ENCODE measurements at regions not wholly inside any gene's neighbourhood (a gene's known extent, or its start where the extent isn't known, plus 50 kb on each side); places are given as distances from the start of the nearest gene placed in this dataset.

- BruUV-seq (replicated peaks) = no TSS peak
- no peak for FAIRE-seq
These were observed 171.5 kb downstream of the INO80D start for GRCh38 chr2:205914213-205915129.

DNA sequence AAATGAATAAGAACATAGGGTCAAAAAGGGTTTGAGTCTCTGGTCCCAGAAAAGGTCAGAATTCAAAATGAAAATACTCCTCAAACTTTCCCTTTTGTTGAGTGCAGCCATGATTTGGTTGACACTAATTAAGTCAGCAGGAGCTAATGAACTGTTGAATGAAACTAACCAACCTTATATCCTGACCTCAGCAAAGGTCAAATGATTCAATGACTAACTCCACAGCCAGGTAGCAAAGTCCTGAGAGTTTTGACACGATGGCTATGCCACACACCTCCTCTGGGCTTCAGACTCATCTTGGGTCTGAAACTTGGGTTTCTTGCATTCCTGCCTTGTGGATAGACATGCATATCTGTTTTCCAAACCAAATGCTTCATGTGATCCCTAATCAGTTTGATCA lies 172.3 kb downstream of the INO80D start:
- DNase-seq (ENCODE audit: low spot score) (no peak), FAIRE-seq (no peak), ATAC-seq (no peak)
- BruUV-seq (replicated peaks) = no TSS peak
- intact Hi-C loops (cut with micrococcal nuclease; ENCODE audit: unreplicated experiment) = no loop called here
- CTCF ChIA-PET (ENCODE audit: low intra/inter-chr PET ratio, low total read pairs) = no interaction called here
- POLR2A ChIA-PET = no interaction called here
- in situ Hi-C loops (cut with HindIII; ENCODE audit: extremely low pct_ligation_motif_present, low pct_unique_long_range_greater_than_20kb) = no loop called here
- H3K4me1 ChIP-seq (ENCODE audit: insufficient read depth, low read length) = peaks cover 7% of the 10 kb centered on the region; the same call in 1 of the 2 replicates
- H3K79me2 ChIP-seq (ENCODE audit: insufficient read depth, low read length) = no peaks in the 10 kb centered on the region
- no peak overlapping the region for H3K4me2 ChIP-seq (ENCODE audit: low read depth, low read length)
- H3K9ac ChIP-seq (ENCODE audit: insufficient read depth, low read depth, low read length) = no peak overlapping the region
- no peak overlapping the region for H2AFZ ChIP-seq (ENCODE audit: low read length)
- H3K27me3 ChIP-seq (ENCODE audit: control insufficient read depth in 1 of 2, insufficient read depth in 2 of 2, low read length in 2 of 2) = peaks cover 1 to 19% of the 10 kb centered on the region in 2 experiments; a peak in 3 of 5 replicates
- TF ChIP-seq GABPA (IDR thresholded peaks at IDR 0.05; ENCODE audit: low read depth, low read length) (no peak), GABPA (CRISPR knock-in tag; IDR thresholded peaks at IDR 0.05; ENCODE audit: low read depth) (no peak), IKZF4 (CRISPR knock-in tag; IDR thresholded peaks at IDR 0.05; ENCODE audit: borderline replicate concordance, low read depth, not compliant biosample characterization) (no peak), HMGA1 (CRISPR knock-in tag; conservative IDR thresholded peaks at IDR 0.05) (no peak), FOXK2 (IDR thresholded peaks at IDR 0.05) (no peak), MEIS1 (CRISPR knock-in tag; IDR thresholded peaks at IDR 0.05; ENCODE audit: borderline replicate concordance) (no peak)
- no peak overlapping the region for H3K4me3 ChIP-seq (replicated peaks in 1 of 3; ENCODE audit: insufficient read depth in 1 of 3, low read depth in 2 of 3, low read length in 3 of 3)
- H3K27ac ChIP-seq (ENCODE audit: extremely low read length, insufficient read depth, low read length) = no peak overlapping the region
- WGBS (ENCODE audit: low lambda C conversion rate) = 0% methylated on average over 1 of the region's 1 CpG
- H3K36me3 ChIP-seq (replicated peaks in 1 of 2; ENCODE audit: control insufficient read depth in 1 of 2, insufficient read depth in 2 of 2, low read length in 2 of 2) = no peaks in the 10 kb centered on the region
- no peaks in the 10 kb centered on the region for H3K9me3 ChIP-seq (ENCODE audit: low read length)
- no peaks in the 10 kb centered on the region for H4K20me1 ChIP-seq (ENCODE audit: insufficient read depth, low read length)

More at GRCh38 chr2:205914213-205915129, 171.5 kb downstream of the INO80D start:
- H3K27me3 ChIP-seq (ENCODE audit: control insufficient read depth in 1 of 2, insufficient read depth in 2 of 2, low read length in 2 of 2) = peaks cover 1 to 16% of the 10 kb centered on the region in 2 experiments; a peak in 3 of 5 replicates
- in situ Hi-C loops (cut with HindIII; ENCODE audit: extremely low pct_ligation_motif_present, low pct_unique_long_range_greater_than_20kb) = no loop called here
- H3K27ac ChIP-seq (ENCODE audit: extremely low read length, insufficient read depth, low read length) = no peak overlapping the region
- ATAC-seq (no peak), DNase-seq (ENCODE audit: low spot score) (no peak)
- H3K9me3 ChIP-seq (ENCODE audit: low read length) = no peaks in the 10 kb centered on the region
- no peak overlapping the region for H3K9ac ChIP-seq (ENCODE audit: insufficient read depth, low read depth, low read length)
- ChIA-PET CTCF (ENCODE audit: low intra/inter-chr PET ratio, low total read pairs) (no interaction called here), POLR2A (no interaction called here)
- no peaks in the 10 kb centered on the region for H3K36me3 ChIP-seq (replicated peaks in 1 of 2; ENCODE audit: control insufficient read depth in 1 of 2, insufficient read depth in 2 of 2, low read length in 2 of 2)
- H3K4me3 ChIP-seq (replicated peaks in 1 of 3; ENCODE audit: insufficient read depth in 1 of 3, low read depth in 2 of 3, low read length in 3 of 3) = no peak overlapping the region
- 0% methylated on average over 4 of the region's 4 CpGs for WGBS (ENCODE audit: low lambda C conversion rate)
- no peaks in the 10 kb centered on the region for H4K20me1 ChIP-seq (ENCODE audit: insufficient read depth, low read length)
- no peak overlapping the region for H3K4me2 ChIP-seq (ENCODE audit: low read depth, low read length)
- TF ChIP-seq, protein P1, sequence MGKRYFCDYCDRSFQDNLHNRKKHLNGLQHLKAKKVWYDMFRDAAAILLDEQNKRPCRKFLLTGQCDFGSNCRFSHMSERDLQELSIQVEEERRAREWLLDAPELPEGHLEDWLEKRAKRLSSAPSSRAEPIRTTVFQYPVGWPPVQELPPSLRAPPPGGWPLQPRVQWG (CRISPR knock-in tag; IDR thresholded peaks at IDR 0.05; ENCODE audit: borderline replicate concordance, low read depth) = no peak
- no peak overlapping the region for H2AFZ ChIP-seq (ENCODE audit: low read length)
- intact Hi-C loops (cut with micrococcal nuclease; ENCODE audit: unreplicated experiment) = no loop called here
- peaks cover 7% of the 10 kb centered on the region; the same call in 1 of the 2 replicates for H3K4me1 ChIP-seq (ENCODE audit: insufficient read depth, low read length)
- H3K79me2 ChIP-seq (ENCODE audit: insufficient read depth, low read length) = no peaks in the 10 kb centered on the region

Measured in HepG2 (cell line).